MM.1S (cell line): ENCODE measurements at regions not wholly inside any gene's neighbourhood (a gene's known extent, or its start where the extent isn't known, plus 50 kb on each side); places are given as distances from the start of the nearest gene placed in this dataset.

Experiments
- DNase-seq: peaks from one replicate; pipeline ENCODE4 v3.0.0-alpha.2; 2015
- H2AFZ ChIP-seq: fragments of 300-600 bp; sonication (generic); 2 replicates; pipeline ENCODE4 v1.6.0; 2016; ENCODE audit warnings: antibody characterized with exemption, low read length
- H3F3A ChIP-seq: fragments of 300-600 bp; sonication (generic); 2 replicates; pipeline ENCODE4 v1.6.1; 2016; ENCODE audit warnings: mild to moderate bottlenecking, antibody characterized with exemption, low read length, moderate library complexity, mixed read lengths; ENCODE audit not compliant: insufficient read depth
- H3K27ac ChIP-seq: fragments of 300-600 bp; sonication (generic); 2 replicates; pipeline ENCODE4 v1.5.1; 2016; ENCODE audit warnings: mild to moderate bottlenecking, low read length
- H3K27me3 ChIP-seq: fragments of 300-600 bp; sonication (generic); replicated peaks from 2 replicates; pipeline ENCODE4 v1.6.0; 2016; ENCODE audit warnings: low read length; ENCODE audit not compliant: insufficient read depth
- H3K36me3 ChIP-seq: fragments of 300-600 bp; sonication (generic); replicated peaks from 2 replicates; pipeline ENCODE4 v1.6.1; 2016; ENCODE audit warnings: mild to moderate bottlenecking, low read length, mixed read lengths; ENCODE audit not compliant: insufficient read depth
- H3K4me1 ChIP-seq: fragments of 300-600 bp; sonication (generic); 2 replicates; pipeline ENCODE4 v1.6.1; 2016; ENCODE audit warnings: low read length, mixed read lengths
- H3K4me2 ChIP-seq: fragments of 300-600 bp; sonication (generic); 2 replicates; pipeline ENCODE4 v1.6.0; 2016; ENCODE audit warnings: low read depth, low read length
- H3K4me3 ChIP-seq: fragments of 300-600 bp; sonication (generic); 2 replicates; pipeline ENCODE4 v1.5.1; 2016; ENCODE audit warnings: low read length, mixed read lengths
- H3K79me2 ChIP-seq: fragments of 300-600 bp; sonication (generic); 2 replicates; pipeline ENCODE4 v1.6.1; 2016; ENCODE audit warnings: mixed run types, low read length, mixed read lengths
- H3K9ac ChIP-seq: fragments of 300-600 bp; sonication (generic); 2 replicates; pipeline ENCODE4 v1.6.1; 2016; ENCODE audit warnings: low read length, mixed read lengths
- H3K9me2 ChIP-seq: fragments of 300-600 bp; sonication (generic); replicated peaks from 2 replicates; pipeline ENCODE4 v1.6.1; 2016; ENCODE audit warnings: mild to moderate bottlenecking, low read length, mixed read lengths; ENCODE audit not compliant: insufficient read depth
- H3K9me3 ChIP-seq: fragments of 300-600 bp; sonication (generic); replicated peaks from 2 replicates; pipeline ENCODE4 v1.6.1; 2016; ENCODE audit warnings: mild to moderate bottlenecking, low read length, mixed read lengths; ENCODE audit not compliant: insufficient read depth
- H4K20me1 ChIP-seq: fragments of 300-600 bp; sonication (generic); 2 replicates; pipeline ENCODE4 v1.6.1; 2016; ENCODE audit warnings: mild to moderate bottlenecking, low read length, moderate library complexity, mixed read lengths; ENCODE audit not compliant: insufficient read depth
- CTCF ChIP-seq: fragments of 300-600 bp; sonication (generic); IDR thresholded peaks from 2 replicates; pipeline ENCODE4 v1.5.1; 2016; ENCODE audit warnings: antibody characterized with exemption, low read length, mixed read lengths
- EZH2 ChIP-seq: fragments of 300-600 bp; sonication (generic); optimal IDR thresholded peaks from 2 replicates; pipeline ENCODE3; 2017; ENCODE audit warnings: low read depth, mild to moderate bottlenecking, antibody characterized with exemption, low read length, mixed read lengths
- EZH2phosphoT487 ChIP-seq: fragments of 300-600 bp; sonication (generic); IDR thresholded peaks from 2 replicates; pipeline ENCODE4 v1.6.1; 2018; ENCODE audit warnings: antibody characterized with exemption, low read length

DNA sequence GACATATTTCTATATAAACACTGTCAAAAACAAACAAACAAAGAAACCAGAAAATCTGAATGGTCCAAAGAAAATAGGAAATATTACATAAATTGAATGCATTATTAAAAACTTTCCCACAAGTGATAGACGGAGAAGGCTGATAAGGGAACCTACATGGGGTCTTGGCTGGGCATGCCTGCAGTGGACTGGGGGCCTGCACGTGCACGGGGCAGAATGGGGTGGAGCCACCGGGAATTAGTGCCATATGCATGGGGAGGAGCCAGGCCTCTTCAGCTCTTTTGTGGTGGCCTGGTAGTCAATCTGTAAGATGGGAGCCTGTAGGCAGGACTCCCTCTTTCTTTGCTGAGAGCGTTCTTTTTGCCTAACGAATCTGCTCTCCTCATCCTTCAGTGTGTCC is 1031.7 kb upstream of the FBXO33 start:
- no peaks in the 10 kb centered on the region for H3F3A ChIP-seq
- no peak for TF ChIP-seq CTCF
- TF ChIP-seq EZH2, result no peak
- TF ChIP-seq EZH2phosphoT487, result no peak
- H2AFZ ChIP-seq, result no peak overlapping the region
- no peak overlapping the region for H3K9ac ChIP-seq
- no peak overlapping the region for H3K27ac ChIP-seq
- no peak overlapping the region for H3K4me3 ChIP-seq
- no peaks in the 10 kb centered on the region for H3K9me3 ChIP-seq
- DNase-seq, result no peak
- no peaks in the 10 kb centered on the region for H4K20me1 ChIP-seq
- H3K27me3 ChIP-seq, result no peaks in the 10 kb centered on the region
- H3K4me1 ChIP-seq, result no peaks in the 10 kb centered on the region
- H3K79me2 ChIP-seq, result no peaks in the 10 kb centered on the region
- no peaks in the 10 kb centered on the region for H3K36me3 ChIP-seq
- H3K4me2 ChIP-seq, result no peak overlapping the region
- H3K9me2 ChIP-seq, result no peaks in the 10 kb centered on the region

DNA sequence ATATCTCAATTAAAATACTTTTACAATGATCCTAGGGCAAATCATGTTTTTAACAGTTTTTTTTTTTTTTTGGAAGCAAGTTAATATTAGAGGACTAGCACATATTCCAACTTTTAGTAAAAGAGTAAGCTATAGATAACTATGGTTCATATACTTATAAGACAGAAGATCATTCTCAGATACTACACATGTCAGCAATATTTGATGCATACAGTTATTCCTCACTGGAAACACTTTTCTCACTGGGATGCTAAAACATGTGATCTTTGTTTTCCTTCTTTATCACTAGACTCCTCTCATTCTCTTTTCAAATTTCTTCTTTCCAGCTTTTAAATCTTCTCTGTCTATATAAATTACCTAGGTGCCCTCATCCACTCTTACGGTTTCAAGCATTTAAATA is 1020.4 kb upstream of the FBXO33 start:
- Histone ChIP-seq H3K27me3 (no peaks in the 10 kb centered on the region), H2AFZ (no peak overlapping the region), H3F3A (no peaks in the 10 kb centered on the region), H3K9me2 (no peaks in the 10 kb centered on the region), H3K4me1 (no peaks in the 10 kb centered on the region), H3K4me3 (no peak overlapping the region), H4K20me1 (no peaks in the 10 kb centered on the region), H3K9me3 (no peaks in the 10 kb centered on the region), H3K9ac (no peak overlapping the region), H3K36me3 (no peaks in the 10 kb centered on the region), H3K4me2 (no peak overlapping the region), H3K79me2 (no peaks in the 10 kb centered on the region), H3K27ac (no peak overlapping the region)
- TF ChIP-seq EZH2 (no peak), EZH2phosphoT487 (no peak), CTCF (no peak)
- DNase-seq, result no peak

DNA sequence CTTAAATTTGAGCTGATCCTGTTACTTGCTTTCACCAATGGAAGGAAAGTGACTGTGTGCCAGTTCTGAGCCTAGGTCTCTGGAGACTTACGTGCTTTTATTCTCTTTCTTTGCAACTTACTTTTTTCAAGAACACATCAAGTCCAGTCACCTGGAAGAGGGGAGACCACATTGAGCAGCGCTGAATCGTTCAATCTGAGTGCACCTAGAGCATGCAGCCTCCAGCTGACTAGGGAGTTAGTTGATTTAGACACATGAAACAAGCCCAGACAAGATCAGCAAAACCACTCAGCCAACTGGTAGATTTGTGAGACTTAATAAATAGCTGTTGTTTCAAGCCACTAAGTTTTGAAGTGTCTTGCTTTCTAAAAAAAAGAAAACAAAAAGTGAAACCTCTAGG is 1014.8 kb upstream of the FBXO33 start:
- Histone ChIP-seq H3K9ac (no peak overlapping the region), H3K9me3 (no peaks in the 10 kb centered on the region), H3K4me2 (no peak overlapping the region), H2AFZ (no peak overlapping the region), H3K27me3 (no peaks in the 10 kb centered on the region), H4K20me1 (no peaks in the 10 kb centered on the region), H3K27ac (no peak overlapping the region), H3K9me2 (no peaks in the 10 kb centered on the region), H3K79me2 (no peaks in the 10 kb centered on the region), H3K4me3 (no peak overlapping the region), H3K4me1 (no peaks in the 10 kb centered on the region), H3F3A (no peaks in the 10 kb centered on the region), H3K36me3 (no peaks in the 10 kb centered on the region)
- TF ChIP-seq EZH2 (no peak), EZH2phosphoT487 (no peak)
- DNase-seq, result no peak

- TF ChIP-seq EZH2phosphoT487 (no peak), CTCF (no peak), EZH2 (no peak)
- H2AFZ ChIP-seq, result no peak overlapping the region
- no peaks in the 10 kb centered on the region for H3K27me3 ChIP-seq
- no peaks in the 10 kb centered on the region for H3K4me1 ChIP-seq
- H3K4me3 ChIP-seq, result no peak overlapping the region
- H3K9ac ChIP-seq, result no peak overlapping the region
- no peaks in the 10 kb centered on the region for H3F3A ChIP-seq
- no peak overlapping the region for H3K27ac ChIP-seq
- H3K79me2 ChIP-seq, result no peaks in the 10 kb centered on the region
- no peak overlapping the region for H3K4me2 ChIP-seq
- no peak for DNase-seq
- H3K9me2 ChIP-seq, result no peaks in the 10 kb centered on the region
- no peaks in the 10 kb centered on the region for H3K36me3 ChIP-seq
- H3K9me3 ChIP-seq, result no peaks in the 10 kb centered on the region
- H4K20me1 ChIP-seq, result no peaks in the 10 kb centered on the region
Measured at GRCh38 chr14:40445020-40445419, 1012.8 kb upstream of the FBXO33 start.
